WI38 (cell line): ENCODE measurements at regions not wholly inside any gene's neighbourhood (a gene's known extent, or its start where the extent isn't known, plus 50 kb on each side); places are given as distances from the start of the nearest gene placed in this dataset.

Experiments
- H3K4me3 ChIP-seq: 2 replicates; pipeline ENCODE4 v1.5.1; 2011; ENCODE audit warnings: low read depth, mild to moderate bottlenecking, control low read depth, low read length
- CTCF ChIP-seq: IDR thresholded peaks from 2 replicates; pipeline ENCODE4 v1.5.1; 2012; ENCODE audit warnings: low read depth, mild to moderate bottlenecking, control low read depth, low read length

DNA sequence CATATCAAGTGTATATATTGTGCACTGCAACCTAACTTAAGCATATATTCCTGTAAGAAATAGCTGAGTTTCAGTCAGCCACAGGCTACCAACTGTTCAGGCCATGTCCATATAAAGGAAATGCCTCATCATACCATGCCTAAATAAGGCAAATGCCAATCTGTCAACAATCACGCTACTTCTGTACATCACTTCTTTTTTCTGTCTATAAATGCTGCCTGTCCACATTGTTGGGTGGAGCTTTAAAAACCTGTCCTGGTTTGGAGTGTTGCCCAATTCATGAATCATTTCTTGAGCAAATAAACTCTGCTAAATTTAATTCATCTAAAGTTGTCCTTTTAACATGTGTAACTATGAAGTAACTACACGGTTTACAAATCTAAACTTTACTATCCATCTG is 1091.9 kb downstream of the NSUN3 start:
- H3K4me3 ChIP-seq, result no peak overlapping the region
- no peak for TF ChIP-seq CTCF

GRCh38 chr3:95162794-95163193 is 1099.9 kb downstream of the NSUN3 start:
- TF ChIP-seq CTCF, result no peak
- no peak overlapping the region for H3K4me3 ChIP-seq

DNA sequence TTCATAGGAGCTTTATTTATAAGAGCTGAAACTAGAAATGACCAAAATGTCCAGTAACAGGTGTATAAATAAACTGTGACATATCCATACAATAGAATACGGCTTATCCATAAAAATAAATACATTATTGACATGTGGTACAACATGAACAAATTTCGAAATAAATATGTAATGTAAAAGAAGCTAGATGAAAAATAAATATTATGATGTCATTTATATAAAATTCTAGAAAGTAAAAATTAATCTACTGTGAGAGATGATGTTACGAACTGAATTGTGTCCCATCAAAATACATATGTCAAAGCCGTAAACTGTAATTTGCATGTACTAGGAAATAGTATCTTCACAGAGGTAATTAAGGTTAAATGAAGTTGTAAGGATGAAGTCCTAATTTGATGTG is 1104.9 kb downstream of the NSUN3 start:
- H3K4me3 ChIP-seq, result no peak overlapping the region
- no peak for TF ChIP-seq CTCF

DNA sequence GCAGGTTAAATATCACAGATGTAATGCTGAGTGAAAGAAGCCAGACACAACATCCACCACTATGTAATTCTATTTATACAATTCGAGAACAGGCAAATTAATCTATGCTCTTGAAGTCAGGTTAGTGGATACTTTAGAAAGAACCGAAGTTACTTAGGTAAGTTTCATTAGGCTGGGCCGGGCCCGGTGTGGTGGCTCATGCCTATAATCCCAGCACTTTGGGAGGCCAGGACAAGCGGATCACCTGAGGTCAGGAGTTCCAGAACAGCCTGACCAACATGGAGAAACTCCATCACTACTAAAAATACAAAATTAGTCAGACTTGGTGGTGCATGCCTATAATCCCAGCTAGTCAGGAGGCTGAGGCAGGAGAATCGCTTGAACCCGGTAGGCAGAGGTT is 1105.7 kb downstream of the NSUN3 start:
- H3K4me3 ChIP-seq, result no peak overlapping the region
- TF ChIP-seq CTCF, result no peak

DNA sequence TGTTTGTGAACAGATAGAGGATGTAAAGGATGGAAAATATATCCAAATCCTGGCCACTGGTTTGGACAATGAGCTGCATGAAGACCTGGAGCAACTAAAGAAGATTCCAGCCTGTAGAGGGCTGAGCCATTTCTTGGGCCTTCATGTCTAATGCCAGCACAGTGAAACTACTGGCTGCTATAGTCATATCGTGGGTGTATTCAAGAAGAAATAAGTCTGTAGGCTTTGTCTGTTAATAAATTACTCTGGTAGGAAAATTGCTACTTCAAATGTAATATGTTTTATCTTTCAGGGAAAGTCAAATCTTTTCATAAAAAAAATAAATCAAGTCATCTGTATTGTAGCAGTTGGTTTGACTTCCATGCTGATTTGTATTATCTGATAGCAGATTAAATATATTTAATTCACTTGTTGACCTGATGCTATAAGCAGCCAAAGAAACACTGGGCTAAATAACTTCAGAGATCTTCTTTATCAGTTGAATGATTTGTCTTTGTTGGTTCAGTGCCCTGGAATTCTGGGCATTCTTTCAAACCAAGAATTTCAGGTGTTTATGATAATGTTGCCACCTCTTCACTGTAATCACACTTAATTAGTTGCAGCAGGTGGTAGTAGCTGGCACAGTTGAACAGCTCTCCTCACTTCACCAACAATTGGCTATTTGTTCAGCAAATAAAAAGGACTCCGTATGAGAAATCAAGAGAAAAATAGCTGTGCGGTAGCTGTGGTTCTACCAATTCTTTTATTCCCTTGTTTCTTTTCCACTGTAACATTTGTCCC is 1109.5 kb downstream of the NSUN3 start:
- no peak for TF ChIP-seq CTCF
- H3K4me3 ChIP-seq, result no peak overlapping the region

DNA sequence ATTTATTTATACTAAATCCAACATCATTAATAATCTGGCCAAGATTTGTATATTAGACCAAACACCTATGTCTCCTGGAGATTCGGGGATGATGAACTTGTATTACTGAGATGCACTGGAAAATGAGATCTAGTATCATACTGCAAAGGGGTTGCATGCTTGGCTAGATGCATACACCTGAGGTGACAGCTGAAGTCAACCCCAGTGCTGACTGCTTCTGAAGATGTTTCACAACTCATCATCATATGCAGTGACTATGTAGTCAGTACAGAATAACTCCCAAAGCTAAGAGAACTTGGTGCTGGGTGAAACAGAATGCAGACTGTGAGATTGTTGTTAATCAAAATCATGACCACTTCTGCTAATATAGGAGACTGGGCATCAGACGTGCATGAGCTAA is 1114.2 kb downstream of the NSUN3 start:
- no peak for TF ChIP-seq CTCF
- no peak overlapping the region for H3K4me3 ChIP-seq

- TF ChIP-seq CTCF, result no peak
- H3K4me3 ChIP-seq, result no peak overlapping the region
Measured at GRCh38 chr3:95184038-95184437, 1121.2 kb downstream of the NSUN3 start.
